ENCODE measurements at regions not wholly inside any gene's neighbourhood (a gene's known extent, or its start where the extent isn't known, plus 50 kb on each side); places are given as distances from the start of the nearest gene placed in this dataset.

DNA sequence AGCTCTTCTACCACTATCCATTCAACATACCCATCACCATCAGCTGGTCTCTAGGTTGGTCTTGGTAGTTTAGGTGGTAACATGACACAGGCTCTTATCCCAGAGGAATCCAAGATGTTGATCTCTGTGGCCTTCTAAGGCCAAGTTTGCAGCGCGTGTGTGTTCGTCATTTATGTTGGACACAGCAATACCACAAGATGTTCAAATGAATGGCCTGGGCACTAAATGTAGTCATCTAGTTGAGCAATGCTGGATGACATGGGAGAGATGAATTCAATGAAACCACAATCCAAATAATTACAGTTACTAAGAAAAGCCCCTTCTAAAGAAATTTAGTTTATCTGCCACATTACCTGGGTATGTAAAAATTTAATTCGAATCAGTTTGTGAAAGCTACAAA lies 292.4 kb downstream of the MRPS30 start:
- H3K79me2 ChIP-seq (ENCODE audit: low read depth), result no peaks in the 10 kb centered on the region
- no peaks in the 10 kb centered on the region for H3K27me3 ChIP-seq
- no peak overlapping the region for H3K4me2 ChIP-seq
- no peak overlapping the region for H3K9ac ChIP-seq
- Mint-ChIP-seq H3K27ac (no peak overlapping the region), H3K4me1 (no peaks in the 10 kb centered on the region), H3K27me3 (ENCODE audit: insufficient read depth, low read depth) (no peaks in the 10 kb centered on the region), H3K36me3 (no peaks in the 10 kb centered on the region), H3K4me3 (no peak overlapping the region), H3K9me3 (peaks cover 3% of the 10 kb centered on the region)
- no peaks in the 10 kb centered on the region for H3K36me3 ChIP-seq
- no peak overlapping the region for H3K27ac ChIP-seq
- H3F3A ChIP-seq (ENCODE audit: low read depth), result no peaks in the 10 kb centered on the region
- TF ChIP-seq EZH2phosphoT487 (IDR thresholded peaks at IDR 0.05) (no peak), EZH2 (IDR thresholded peaks at IDR 0.05) (no peak)
- TF ChIP-seq, protein P1, sequence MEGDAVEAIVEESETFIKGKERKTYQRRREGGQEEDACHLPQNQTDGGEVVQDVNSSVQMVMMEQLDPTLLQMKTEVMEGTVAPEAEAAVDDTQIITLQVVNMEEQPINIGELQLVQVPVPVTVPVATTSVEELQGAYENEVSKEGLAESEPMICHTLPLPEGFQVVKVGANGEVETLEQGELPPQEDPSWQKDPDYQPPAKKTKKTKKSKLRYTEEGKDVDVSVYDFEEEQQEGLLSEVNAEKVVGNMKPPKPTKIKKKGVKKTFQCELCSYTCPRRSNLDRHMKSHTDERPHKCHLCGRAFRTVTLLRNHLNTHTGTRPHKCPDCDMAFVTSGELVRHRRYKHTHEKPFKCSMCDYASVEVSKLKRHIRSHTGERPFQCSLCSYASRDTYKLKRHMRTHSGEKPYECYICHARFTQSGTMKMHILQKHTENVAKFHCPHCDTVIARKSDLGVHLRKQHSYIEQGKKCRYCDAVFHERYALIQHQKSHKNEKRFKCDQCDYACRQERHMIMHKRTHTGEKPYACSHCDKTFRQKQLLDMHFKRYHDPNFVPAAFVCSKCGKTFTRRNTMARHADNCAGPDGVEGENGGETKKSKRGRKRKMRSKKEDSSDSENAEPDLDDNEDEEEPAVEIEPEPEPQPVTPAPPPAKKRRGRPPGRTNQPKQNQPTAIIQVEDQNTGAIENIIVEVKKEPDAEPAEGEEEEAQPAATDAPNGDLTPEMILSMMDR (IDR thresholded peaks at IDR 0.05), result no peak
- H3K9me3 ChIP-seq (ENCODE audit: low read depth), result no peaks in the 10 kb centered on the region
- H3K4me1 ChIP-seq, result peaks cover 12% of the 10 kb centered on the region
- H4K20me1 ChIP-seq (ENCODE audit: low read depth), result no peaks in the 10 kb centered on the region
- H2AFZ ChIP-seq (replicated peaks), result no peak overlapping the region
- no peak for DNase-seq (ENCODE audit: low spot score)
- no peak overlapping the region for H3K4me3 ChIP-seq

DNA sequence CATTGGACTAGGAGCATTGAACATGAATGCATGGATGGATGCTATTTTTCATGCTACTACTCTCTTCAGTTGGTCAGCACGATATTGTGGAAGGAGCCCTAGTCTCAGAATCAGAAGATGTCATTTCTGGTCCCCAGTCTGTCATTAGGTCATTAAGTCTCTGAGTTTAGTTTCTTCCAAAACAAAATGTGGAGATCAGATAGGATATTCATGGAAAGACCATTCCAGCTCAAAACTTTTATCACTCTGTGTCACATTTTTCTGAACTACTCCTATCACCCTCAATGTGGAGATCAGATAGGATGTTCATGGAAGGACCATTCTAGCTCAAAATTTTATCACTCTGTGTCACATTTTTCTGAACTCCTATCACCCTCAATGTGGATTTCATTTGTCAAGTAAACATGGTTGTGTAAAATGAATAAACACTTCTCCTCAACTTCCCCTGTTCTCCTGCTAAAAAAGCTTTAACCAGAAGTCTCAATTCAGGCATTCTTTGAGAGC lies 296.8 kb downstream of the MRPS30 start:
- H3K4me3 ChIP-seq, result no peak overlapping the region
- TF ChIP-seq, protein P1 (IDR thresholded peaks at IDR 0.05), result no peak
- TF ChIP-seq EZH2 (IDR thresholded peaks at IDR 0.05), result no peak
- no peak for TF ChIP-seq EZH2phosphoT487 (IDR thresholded peaks at IDR 0.05)
- no peaks in the 10 kb centered on the region for H3K36me3 ChIP-seq
- no peaks in the 10 kb centered on the region for H3K9me3 ChIP-seq (ENCODE audit: low read depth)
- no peaks in the 10 kb centered on the region for H3K27me3 ChIP-seq
- H3K27ac Mint-ChIP-seq, result no peak overlapping the region
- H3K9ac ChIP-seq, result no peak overlapping the region
- no peak overlapping the region for H3K27ac ChIP-seq
- H2AFZ ChIP-seq (replicated peaks), result no peak overlapping the region
- H3K4me1 ChIP-seq, result peaks cover 13% of the 10 kb centered on the region
- no peaks in the 10 kb centered on the region for H3F3A ChIP-seq (ENCODE audit: low read depth)
- no peak overlapping the region for H3K4me2 ChIP-seq
- no peaks in the 10 kb centered on the region for H4K20me1 ChIP-seq (ENCODE audit: low read depth)
- peaks cover 3% of the 10 kb centered on the region for H3K9me3 Mint-ChIP-seq
- H3K4me1 Mint-ChIP-seq, result peaks cover 11% of the 10 kb centered on the region
- H3K4me3 Mint-ChIP-seq, result no peak overlapping the region
- no peak for DNase-seq (ENCODE audit: low spot score)
- peaks cover 3% of the 10 kb centered on the region for H3K27me3 Mint-ChIP-seq (ENCODE audit: insufficient read depth, low read depth)
- no peaks in the 10 kb centered on the region for H3K36me3 Mint-ChIP-seq
- no peaks in the 10 kb centered on the region for H3K79me2 ChIP-seq (ENCODE audit: low read depth)

DNA sequence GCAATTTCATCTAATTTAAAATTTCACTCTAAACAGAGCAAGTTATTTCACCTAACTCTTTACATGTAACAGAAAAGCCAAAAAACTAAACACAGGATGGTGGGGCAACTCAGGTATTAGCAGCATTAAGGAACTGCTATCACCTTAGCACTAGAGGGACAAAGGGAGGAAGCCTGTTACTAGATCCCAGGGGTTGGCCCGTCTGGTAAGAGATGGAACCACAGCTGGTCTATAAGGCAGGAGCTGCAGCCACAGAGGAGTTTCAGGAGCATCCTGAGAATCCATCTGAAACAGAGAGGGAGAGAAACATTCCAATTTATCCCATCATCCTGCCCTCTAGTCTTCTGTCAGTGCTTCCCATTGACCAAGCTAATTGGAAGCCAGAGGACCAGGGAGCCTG lies 300.3 kb downstream of the MRPS30 start:
- TF ChIP-seq EZH2phosphoT487 (IDR thresholded peaks at IDR 0.05), result no peak
- no peak for TF ChIP-seq EZH2 (IDR thresholded peaks at IDR 0.05)
- TF ChIP-seq, protein P1 (IDR thresholded peaks at IDR 0.05), result no peak

More for the DNA sequence above, 300.3 kb downstream of the MRPS30 start:
- Histone ChIP-seq H3K9ac (no peak overlapping the region), H2AFZ (replicated peaks) (no peak overlapping the region), H3K4me3 (no peak overlapping the region), H3K79me2 (ENCODE audit: low read depth) (no peaks in the 10 kb centered on the region), H4K20me1 (ENCODE audit: low read depth) (no peaks in the 10 kb centered on the region), H3K27ac (no peak overlapping the region), H3K4me2 (no peak overlapping the region), H3K36me3 (no peaks in the 10 kb centered on the region), H3F3A (ENCODE audit: low read depth) (no peaks in the 10 kb centered on the region), H3K4me1 (peaks cover 31% of the 10 kb centered on the region), H3K27me3 (no peaks in the 10 kb centered on the region), H3K9me3 (ENCODE audit: low read depth) (no peaks in the 10 kb centered on the region)
- no peaks in the 10 kb centered on the region for H3K9me3 Mint-ChIP-seq
- peaks cover 17% of the 10 kb centered on the region for H3K4me1 Mint-ChIP-seq
- H3K27me3 Mint-ChIP-seq (ENCODE audit: insufficient read depth, low read depth), result peaks cover 3% of the 10 kb centered on the region
- H3K27ac Mint-ChIP-seq, result no peak overlapping the region
- no peaks in the 10 kb centered on the region for H3K36me3 Mint-ChIP-seq
- DNase-seq (ENCODE audit: low spot score), result no peak
- H3K4me3 Mint-ChIP-seq, result no peak overlapping the region

Measured in neural progenitor cell (in vitro differentiated cells).